ENCODE measurements at regions not wholly inside any gene's neighbourhood (a gene's known extent, or its start where the extent isn't known, plus 50 kb on each side); places are given as distances from the start of the nearest gene placed in this dataset.

DNA sequence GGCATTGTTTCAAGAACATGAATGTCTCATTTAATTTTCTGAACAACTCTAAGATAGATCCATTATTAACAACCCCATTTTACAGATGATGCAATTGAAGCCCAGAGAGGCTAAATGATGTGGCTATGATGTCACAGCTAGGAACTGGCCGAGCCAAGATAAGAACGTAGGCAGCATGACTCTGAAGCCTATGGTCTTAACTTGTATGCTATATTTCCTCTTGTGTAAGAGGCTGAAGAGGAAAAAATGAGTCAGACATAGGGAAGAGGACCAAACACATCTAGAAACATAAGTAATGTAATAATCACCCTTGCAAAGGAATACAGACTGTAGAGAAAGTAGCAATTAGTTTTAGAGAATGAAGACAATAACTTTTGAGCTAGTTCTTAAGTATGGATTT lies 416.8 kb downstream of the FIGN start:
- Histone ChIP-seq H3K4me2 (ENCODE audit: low read depth, low read length, poor library complexity, severe bottlenecking) (no peak overlapping the region), H3K4me1 (ENCODE audit: insufficient read depth, low read length, poor library complexity, severe bottlenecking) (no peaks in the 10 kb centered on the region), H3K9me2 (replicated peaks; ENCODE audit: low read depth, low read length) (no peaks in the 10 kb centered on the region), H3K79me2 (ENCODE audit: insufficient read depth, low read length) (no peaks in the 10 kb centered on the region), H4K20me1 (ENCODE audit: insufficient read depth, low read length, poor library complexity, severe bottlenecking) (no peaks in the 10 kb centered on the region), H3K9ac (ENCODE audit: low read depth, low read length, poor library complexity, severe bottlenecking) (no peak overlapping the region), H3K9me3 (ENCODE audit: insufficient read depth, low read depth, low read length) (no peaks in the 10 kb centered on the region), H3K27me3 (ENCODE audit: insufficient read depth, low read length, poor library complexity, severe bottlenecking) (no peaks in the 10 kb centered on the region), H3F3A (ENCODE audit: low read depth) (no peaks in the 10 kb centered on the region), H2AFZ (ENCODE audit: low read length) (no peak overlapping the region), H3K36me3 (ENCODE audit: insufficient read depth, low read length) (no peaks in the 10 kb centered on the region), H3K4me3 (ENCODE audit: low read length, poor library complexity, severe bottlenecking) (no peak overlapping the region)
- no peak for TF ChIP-seq EZH2phosphoT487 (IDR thresholded peaks at IDR 0.05; ENCODE audit: borderline replicate concordance)
- TF ChIP-seq, protein P1, sequence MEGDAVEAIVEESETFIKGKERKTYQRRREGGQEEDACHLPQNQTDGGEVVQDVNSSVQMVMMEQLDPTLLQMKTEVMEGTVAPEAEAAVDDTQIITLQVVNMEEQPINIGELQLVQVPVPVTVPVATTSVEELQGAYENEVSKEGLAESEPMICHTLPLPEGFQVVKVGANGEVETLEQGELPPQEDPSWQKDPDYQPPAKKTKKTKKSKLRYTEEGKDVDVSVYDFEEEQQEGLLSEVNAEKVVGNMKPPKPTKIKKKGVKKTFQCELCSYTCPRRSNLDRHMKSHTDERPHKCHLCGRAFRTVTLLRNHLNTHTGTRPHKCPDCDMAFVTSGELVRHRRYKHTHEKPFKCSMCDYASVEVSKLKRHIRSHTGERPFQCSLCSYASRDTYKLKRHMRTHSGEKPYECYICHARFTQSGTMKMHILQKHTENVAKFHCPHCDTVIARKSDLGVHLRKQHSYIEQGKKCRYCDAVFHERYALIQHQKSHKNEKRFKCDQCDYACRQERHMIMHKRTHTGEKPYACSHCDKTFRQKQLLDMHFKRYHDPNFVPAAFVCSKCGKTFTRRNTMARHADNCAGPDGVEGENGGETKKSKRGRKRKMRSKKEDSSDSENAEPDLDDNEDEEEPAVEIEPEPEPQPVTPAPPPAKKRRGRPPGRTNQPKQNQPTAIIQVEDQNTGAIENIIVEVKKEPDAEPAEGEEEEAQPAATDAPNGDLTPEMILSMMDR (conservative IDR thresholded peaks at IDR 0.05; ENCODE audit: low read length), result no peak

DNA sequence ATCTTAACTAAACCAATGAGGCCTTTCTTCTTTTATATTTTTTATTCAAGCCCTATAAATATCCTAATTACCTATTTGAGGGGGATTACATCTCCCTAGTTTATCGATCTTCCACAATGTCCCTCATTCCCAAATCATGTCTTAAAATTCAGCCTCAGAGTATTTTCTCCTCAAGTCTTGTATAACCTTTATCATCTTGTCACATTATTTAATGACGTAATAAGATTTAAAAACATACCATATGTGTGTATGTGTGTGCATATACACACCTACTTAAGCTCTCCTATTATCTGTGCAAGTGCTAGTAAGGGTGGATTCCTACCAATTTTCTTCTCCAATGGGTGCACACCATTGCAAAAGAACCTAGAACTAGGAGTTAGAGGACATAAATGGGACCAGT lies 421.1 kb downstream of the FIGN start:
- H3F3A ChIP-seq (ENCODE audit: low read depth), result no peaks in the 10 kb centered on the region

DNA sequence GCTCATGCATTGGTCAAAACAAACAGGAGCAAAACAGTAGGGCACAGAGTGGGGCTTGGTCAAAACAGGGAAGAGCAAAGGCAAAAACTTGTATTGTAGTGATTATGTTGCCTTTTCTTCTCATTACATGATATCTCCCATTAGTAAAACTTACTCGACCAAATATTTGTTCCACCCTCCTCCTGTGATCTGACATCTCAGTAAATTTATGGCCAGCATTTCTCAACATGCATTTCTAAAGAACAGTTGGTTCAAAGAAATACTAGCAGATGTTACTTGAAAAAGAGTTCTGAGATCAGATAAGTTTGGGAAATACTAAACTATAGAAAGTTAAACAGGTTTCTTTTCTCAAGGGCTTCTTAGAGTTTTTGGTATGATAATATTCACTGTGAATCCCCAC lies 423.1 kb downstream of the FIGN start:
- no peak overlapping the region for H2AFZ ChIP-seq (ENCODE audit: low read length)
- H3K4me2 ChIP-seq (ENCODE audit: low read depth, low read length, poor library complexity, severe bottlenecking), result no peak overlapping the region
- H3K4me3 ChIP-seq (ENCODE audit: low read length, poor library complexity, severe bottlenecking), result no peak overlapping the region
- TF ChIP-seq, protein P1 (conservative IDR thresholded peaks at IDR 0.05; ENCODE audit: low read length), result no peak
- TF ChIP-seq EZH2phosphoT487 (IDR thresholded peaks at IDR 0.05; ENCODE audit: borderline replicate concordance), result no peak
- no peaks in the 10 kb centered on the region for H3K9me3 ChIP-seq (ENCODE audit: insufficient read depth, low read depth, low read length)
- H3K27me3 ChIP-seq (ENCODE audit: insufficient read depth, low read length, poor library complexity, severe bottlenecking), result no peaks in the 10 kb centered on the region
- no peaks in the 10 kb centered on the region for H3K79me2 ChIP-seq (ENCODE audit: insufficient read depth, low read length)
- no peaks in the 10 kb centered on the region for H3K9me2 ChIP-seq (replicated peaks; ENCODE audit: low read depth, low read length)
- H3K36me3 ChIP-seq (ENCODE audit: insufficient read depth, low read length), result no peaks in the 10 kb centered on the region
- no peaks in the 10 kb centered on the region for H3K4me1 ChIP-seq (ENCODE audit: insufficient read depth, low read length, poor library complexity, severe bottlenecking)
- H3K9ac ChIP-seq (ENCODE audit: low read depth, low read length, poor library complexity, severe bottlenecking), result no peak overlapping the region
- no peaks in the 10 kb centered on the region for H4K20me1 ChIP-seq (ENCODE audit: insufficient read depth, low read length, poor library complexity, severe bottlenecking)
- H3F3A ChIP-seq (ENCODE audit: low read depth), result no peaks in the 10 kb centered on the region

More for the DNA sequence above, 421.1 kb downstream of the FIGN start:
- no peaks in the 10 kb centered on the region for H3K4me1 ChIP-seq (ENCODE audit: insufficient read depth, low read length, poor library complexity, severe bottlenecking)
- H3K4me2 ChIP-seq (ENCODE audit: low read depth, low read length, poor library complexity, severe bottlenecking), result no peak overlapping the region
- H2AFZ ChIP-seq (ENCODE audit: low read length), result no peak overlapping the region
- H3K9me3 ChIP-seq (ENCODE audit: insufficient read depth, low read depth, low read length), result no peaks in the 10 kb centered on the region
- H3K9me2 ChIP-seq (replicated peaks; ENCODE audit: low read depth, low read length), result no peaks in the 10 kb centered on the region
- H3K36me3 ChIP-seq (ENCODE audit: insufficient read depth, low read length), result no peaks in the 10 kb centered on the region
- H4K20me1 ChIP-seq (ENCODE audit: insufficient read depth, low read length, poor library complexity, severe bottlenecking), result no peaks in the 10 kb centered on the region
- no peaks in the 10 kb centered on the region for H3K27me3 ChIP-seq (ENCODE audit: insufficient read depth, low read length, poor library complexity, severe bottlenecking)
- TF ChIP-seq, protein P1 (conservative IDR thresholded peaks at IDR 0.05; ENCODE audit: low read length), result no peak
- TF ChIP-seq EZH2phosphoT487 (IDR thresholded peaks at IDR 0.05; ENCODE audit: borderline replicate concordance), result no peak
- no peaks in the 10 kb centered on the region for H3K79me2 ChIP-seq (ENCODE audit: insufficient read depth, low read length)
- H3K4me3 ChIP-seq (ENCODE audit: low read length, poor library complexity, severe bottlenecking), result no peak overlapping the region
- no peak overlapping the region for H3K9ac ChIP-seq (ENCODE audit: low read depth, low read length, poor library complexity, severe bottlenecking)
